VCaP (cell line): ENCODE measurements at regions not wholly inside any gene's neighbourhood (a gene's known extent, or its start where the extent isn't known, plus 50 kb on each side); places are given as distances from the start of the nearest gene placed in this dataset.

ENCODE experiments used
- H3K27ac ChIP-seq: fragments of 450-650 bp; 2 replicates; pipeline ENCODE4 v1.5.1; 2017
- CTCF ChIP-seq: fragments of 450-650 bp; conservative IDR thresholded peaks from 2 replicates; pipeline ENCODE4 v1.5.1; 2017; ENCODE audit warnings: mild to moderate bottlenecking, moderate library complexity

DNA sequence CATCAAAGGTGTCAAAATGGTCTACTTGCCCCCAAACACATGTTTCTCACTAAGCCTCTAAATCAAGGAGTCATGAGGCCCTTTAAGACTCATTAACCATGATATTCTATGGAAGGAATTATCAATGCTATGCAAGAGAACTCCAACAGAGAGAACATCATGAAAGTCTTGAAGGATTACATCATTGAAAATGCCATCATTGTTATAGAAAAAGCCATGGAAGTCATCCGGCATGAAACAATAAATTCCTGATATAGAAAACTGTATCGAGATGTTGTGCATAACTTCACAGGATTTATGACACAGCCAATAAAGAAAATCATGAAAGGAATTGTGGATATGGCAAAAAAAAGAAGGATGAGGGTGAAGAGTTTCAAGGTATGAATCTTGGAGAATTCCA, 1363.6 kb upstream of the CDH2 start:
- H3K27ac ChIP-seq: no peak overlapping the region
- no peak for TF ChIP-seq CTCF

- TF ChIP-seq CTCF: no peak
- no peak overlapping the region for H3K27ac ChIP-seq
These were observed 1354.8 kb upstream of the CDH2 start for GRCh38 chr18:29531746-29532145.

- TF ChIP-seq CTCF: no peak
- H3K27ac ChIP-seq: no peak overlapping the region
These were observed 1346.4 kb upstream of the CDH2 start for GRCh38 chr18:29523371-29523770.

GRCh38 chr18:29512761-29513160, 1335.8 kb upstream of the CDH2 start:
- TF ChIP-seq CTCF: no peak
- H3K27ac ChIP-seq: no peak overlapping the region

DNA sequence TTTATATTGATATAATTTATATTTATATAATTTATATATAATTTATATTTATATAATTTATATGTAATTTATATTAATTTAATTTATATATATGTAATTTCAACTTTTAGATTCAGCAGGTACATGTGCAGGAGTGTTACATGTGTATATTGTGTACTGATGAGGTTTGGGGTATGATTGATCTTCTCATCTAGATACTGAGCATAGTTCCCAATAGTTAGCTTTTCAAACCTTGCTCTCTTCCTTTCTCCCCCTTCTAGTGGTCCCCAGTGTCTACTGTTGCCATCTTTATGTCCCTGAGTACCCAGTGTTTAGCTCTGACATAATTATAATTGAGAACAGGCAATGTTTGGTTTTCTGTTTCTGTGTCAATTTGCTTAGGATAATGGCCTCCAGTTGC, 1335.3 kb upstream of the CDH2 start:
- no peak overlapping the region for H3K27ac ChIP-seq
- no peak for TF ChIP-seq CTCF

DNA sequence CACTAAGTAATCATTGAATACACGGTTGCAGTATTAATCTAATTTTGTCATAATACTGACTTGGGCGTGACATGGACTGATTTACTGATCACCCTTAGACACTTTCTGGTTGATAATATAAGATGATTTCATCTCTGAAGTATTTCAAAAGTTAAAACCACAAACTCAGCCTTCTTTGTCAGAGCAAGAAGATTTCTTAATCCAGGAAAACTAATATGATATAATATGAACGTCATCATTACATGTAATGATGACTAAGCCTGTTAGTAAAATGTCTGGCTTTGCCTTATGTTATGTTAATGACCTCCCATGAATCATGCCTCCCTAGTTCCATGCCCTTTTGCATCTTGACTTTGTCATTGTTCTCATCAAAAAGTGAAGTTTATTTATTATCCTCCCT, 1325.0 kb upstream of the CDH2 start:
- no peak overlapping the region for H3K27ac ChIP-seq
- TF ChIP-seq CTCF: no peak

DNA sequence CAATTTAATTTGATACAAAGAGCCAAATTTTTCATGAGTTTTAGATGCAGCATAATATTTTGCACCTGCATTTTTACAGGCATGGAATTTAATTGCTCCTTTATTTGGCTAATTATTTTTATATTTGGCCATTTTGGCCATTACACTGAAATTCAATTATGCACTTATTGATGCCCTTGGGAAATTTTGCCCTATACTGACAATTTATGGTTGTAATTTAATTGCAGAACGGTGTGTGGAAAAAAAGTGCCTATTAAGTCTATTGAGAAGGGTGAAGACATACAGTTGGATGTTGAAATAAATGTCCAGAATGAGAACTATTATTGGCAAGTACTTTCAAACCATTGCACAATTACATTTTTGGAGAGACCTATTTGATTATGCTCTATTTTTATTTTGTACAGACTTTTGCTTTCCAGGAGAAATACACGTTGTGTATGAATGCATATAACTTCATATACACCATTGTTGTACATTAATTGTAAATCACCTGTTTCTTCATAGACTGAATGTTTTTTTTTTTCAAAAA, 1319.3 kb upstream of the CDH2 start:
- no peak for TF ChIP-seq CTCF
- H3K27ac ChIP-seq: no peak overlapping the region

DNA sequence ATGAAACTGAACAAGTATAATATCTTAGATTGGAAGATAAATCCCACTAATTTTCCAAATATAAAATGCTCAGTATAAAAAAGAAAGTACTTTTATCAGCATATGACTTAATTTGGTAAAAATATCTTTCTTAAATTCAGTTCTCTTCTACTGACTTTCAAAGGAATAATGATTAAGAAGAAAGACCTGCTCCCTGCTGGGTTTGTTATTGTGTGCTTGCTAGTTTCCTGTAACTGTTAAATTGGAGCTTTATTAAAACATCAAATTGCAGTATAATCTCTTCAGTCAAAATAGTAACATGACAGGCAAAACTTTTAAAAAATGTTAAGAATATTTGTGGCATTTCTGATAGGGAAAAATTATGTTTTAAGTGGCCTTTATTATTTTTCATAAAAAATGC, 1317.4 kb upstream of the CDH2 start:
- H3K27ac ChIP-seq: no peak overlapping the region

More for the DNA sequence above, 1317.4 kb upstream of the CDH2 start:
- no peak for TF ChIP-seq CTCF
